Esophagus muscularis mucosa (tissue), 4 donors: ENCODE measurements at regions not wholly inside any gene's neighbourhood (a gene's known extent, or its start where the extent isn't known, plus 50 kb on each side); places are given as distances from the start of the nearest gene placed in this dataset.

Experiments
- DNase-seq: peaks from one replicate; pipeline ENCODE4 v3.0.0-alpha.2; 2017; ENCODE audit errors: extremely low spot score
- H3K27ac ChIP-seq, 4 donors: fragments of 200-600 bp; sonication (generic); replicated peaks in 1 of 4; 1 replicate in 3 of 4; 2 replicates in 1 of 4; pipeline ENCODE4 v1.5.1; 2016 to 2019; ENCODE audit warnings: mild to moderate bottlenecking in 1 of 4
- H3K27me3 ChIP-seq, 4 donors: fragments of 200-600 bp; sonication (generic); one replicate each; pipeline versions ENCODE4 v1.5.1 to v1.6.0; 2016 to 2019
- H3K36me3 ChIP-seq, 4 donors: fragments of 200-600 bp; sonication (generic); one replicate each; pipeline ENCODE4 v1.5.1; 2016 to 2019
- H3K4me1 ChIP-seq, 4 donors: fragments of 200-600 bp; sonication (generic); one replicate each; pipeline ENCODE4 v1.5.1; 2016 to 2019
- H3K4me3 ChIP-seq, 4 donors: fragments of 200-600 bp; sonication (generic); 1 replicate in 2 of 4; 2 replicates in 2 of 4; pipeline ENCODE4 v1.5.1; 2016 to 2019; ENCODE audit warnings: mild to moderate bottlenecking in 4 of 4, moderate library complexity in 1 of 4
- H3K9me3 ChIP-seq, 4 donors: fragments of 200-600 bp; sonication (generic); 1 replicate in 3 of 4; 2 replicates in 1 of 4; pipeline ENCODE4 v1.5.1; 2016 to 2019
- EP300 ChIP-seq: sonication (generic); formaldehyde crosslinking; IDR thresholded peaks from one replicate; pipeline ENCODE4 v1.6.1; 2017; ENCODE audit warnings: antibody characterized with exemption
- POLR2A ChIP-seq: fragments of 450-650 bp; IDR thresholded peaks from one replicate; pipeline ENCODE4 v1.6.1; 2017; ENCODE audit warnings: antibody characterized with exemption, moderate library complexity, mild to moderate bottlenecking, low read depth
- POLR2AphosphoS5 ChIP-seq, 2 donors: sonication (generic); formaldehyde crosslinking; IDR thresholded peaks; one replicate each; pipeline ENCODE4 v1.6.1; 2017; ENCODE audit warnings: antibody characterized with exemption in 2 of 2
- WGBS: methylation state at CpG from one replicate; pipeline ENCODE4 v1.1.5; 2018; 5-methylcytosine and 5-hydroxymethylcytosine counted together
- intact Hi-C: fragments of 100-400 bp; cut with DNase I; formaldehyde crosslinking; loops from one replicate; pipeline ENCODE4 v1.15.1; 2023
- TF ChIP-seq, protein P1 (sequence below), 3 experiments: fragments of 200-600 bp in 2 of 3; fragments of 450-650 bp in 1 of 3; sonication (generic) in 2 of 3; IDR thresholded peaks; one replicate each; pipeline ENCODE4 v1.5.1; 2017 to 2019; ENCODE audit warnings: antibody characterized with exemption in 3 of 3, mild to moderate bottlenecking in 2 of 3, moderate library complexity in 1 of 3

GRCh38 chr13:69585656-69586055 lies 522.0 kb upstream of the ATXN8OS start:
- Histone ChIP-seq H3K9me3 (no peaks in the 10 kb centered on the region), H3K4me1 (no peaks in the 10 kb centered on the region), H3K36me3 (no peaks in the 10 kb centered on the region), H3K27ac (no peak overlapping the region), H3K4me3 (no peak overlapping the region), H3K27me3 (no peaks in the 10 kb centered on the region)
- TF ChIP-seq, protein P1, sequence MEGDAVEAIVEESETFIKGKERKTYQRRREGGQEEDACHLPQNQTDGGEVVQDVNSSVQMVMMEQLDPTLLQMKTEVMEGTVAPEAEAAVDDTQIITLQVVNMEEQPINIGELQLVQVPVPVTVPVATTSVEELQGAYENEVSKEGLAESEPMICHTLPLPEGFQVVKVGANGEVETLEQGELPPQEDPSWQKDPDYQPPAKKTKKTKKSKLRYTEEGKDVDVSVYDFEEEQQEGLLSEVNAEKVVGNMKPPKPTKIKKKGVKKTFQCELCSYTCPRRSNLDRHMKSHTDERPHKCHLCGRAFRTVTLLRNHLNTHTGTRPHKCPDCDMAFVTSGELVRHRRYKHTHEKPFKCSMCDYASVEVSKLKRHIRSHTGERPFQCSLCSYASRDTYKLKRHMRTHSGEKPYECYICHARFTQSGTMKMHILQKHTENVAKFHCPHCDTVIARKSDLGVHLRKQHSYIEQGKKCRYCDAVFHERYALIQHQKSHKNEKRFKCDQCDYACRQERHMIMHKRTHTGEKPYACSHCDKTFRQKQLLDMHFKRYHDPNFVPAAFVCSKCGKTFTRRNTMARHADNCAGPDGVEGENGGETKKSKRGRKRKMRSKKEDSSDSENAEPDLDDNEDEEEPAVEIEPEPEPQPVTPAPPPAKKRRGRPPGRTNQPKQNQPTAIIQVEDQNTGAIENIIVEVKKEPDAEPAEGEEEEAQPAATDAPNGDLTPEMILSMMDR (IDR thresholded peaks at IDR 0.05) = no peak
- no peak for TF ChIP-seq POLR2A
- TF ChIP-seq EP300 = no peak
- no peak for TF ChIP-seq POLR2AphosphoS5 (IDR thresholded peaks at IDR 0.05)
- 100% methylated on average over 1 of the region's 1 CpG for WGBS
- DNase-seq = no peak
- intact Hi-C loops = no loop called here

GRCh38 chr13:69580255-69580654 lies 527.4 kb upstream of the ATXN8OS start:
- H3K36me3 ChIP-seq = no peaks in the 10 kb centered on the region
- H3K4me1 ChIP-seq = no peaks in the 10 kb centered on the region
- TF ChIP-seq, protein P1 (IDR thresholded peaks at IDR 0.05) = no peak
- TF ChIP-seq POLR2AphosphoS5 (IDR thresholded peaks at IDR 0.05) = no peak
- TF ChIP-seq EP300 = no peak
- no peak for TF ChIP-seq POLR2A
- no peak overlapping the region for H3K27ac ChIP-seq
- no peaks in the 10 kb centered on the region for H3K27me3 ChIP-seq
- no peak overlapping the region for H3K4me3 ChIP-seq
- H3K9me3 ChIP-seq = no peaks in the 10 kb centered on the region
- intact Hi-C loops = no loop called here
- DNase-seq = no peak
- WGBS = 87% methylated on average over 3 of the region's 3 CpGs

GRCh38 chr13:69579351-69579750 lies 528.3 kb upstream of the ATXN8OS start:
- no peaks in the 10 kb centered on the region for H3K4me1 ChIP-seq
- no peak overlapping the region for H3K4me3 ChIP-seq
- DNase-seq = no peak
- no peaks in the 10 kb centered on the region for H3K36me3 ChIP-seq
- intact Hi-C loops = no loop called here
- TF ChIP-seq EP300 (no peak), POLR2AphosphoS5 (IDR thresholded peaks at IDR 0.05) (no peak), POLR2A (no peak)
- TF ChIP-seq, protein P1 (IDR thresholded peaks at IDR 0.05) = no peak
- no peaks in the 10 kb centered on the region for H3K9me3 ChIP-seq
- H3K27ac ChIP-seq = no peak overlapping the region
- no peaks in the 10 kb centered on the region for H3K27me3 ChIP-seq

DNA sequence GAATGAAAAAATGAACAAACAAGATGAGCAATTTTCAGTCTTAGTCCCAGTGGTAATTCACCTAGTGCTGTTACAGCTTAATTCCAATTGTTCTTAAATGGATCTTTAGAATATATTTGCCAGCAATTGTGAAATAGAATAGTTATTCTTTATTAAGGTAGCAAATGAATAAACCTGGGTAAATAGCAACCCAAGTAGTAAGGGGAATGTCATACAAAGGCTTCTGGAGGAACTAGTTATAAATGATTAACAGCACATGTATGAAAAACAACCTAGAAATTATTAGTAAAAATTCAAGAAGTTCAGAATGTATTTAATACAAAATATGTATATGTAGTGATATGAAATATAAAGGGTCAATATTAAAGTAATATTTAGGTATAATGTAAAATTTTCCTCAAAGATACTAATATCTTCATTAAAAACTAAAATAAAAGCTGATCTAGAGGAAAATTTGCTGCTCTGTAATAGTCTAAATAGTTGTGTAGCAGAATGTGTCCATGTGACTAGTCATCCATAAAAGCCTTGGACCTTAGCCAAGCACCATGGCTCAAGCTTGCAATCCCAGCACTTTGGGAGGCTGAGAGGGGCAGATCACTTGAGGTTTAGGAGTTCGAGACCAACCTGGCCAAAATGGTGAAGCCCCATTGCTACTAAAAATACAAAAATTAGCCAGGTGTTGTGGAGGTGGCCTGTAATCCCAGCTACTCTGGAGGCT lies 535.9 kb upstream of the ATXN8OS start:
- 100% methylated on average over 1 of the region's 1 CpG for WGBS
- no peak overlapping the region for H3K4me3 ChIP-seq
- DNase-seq = no peak
- no peaks in the 10 kb centered on the region for H3K9me3 ChIP-seq
- H3K4me1 ChIP-seq = no peaks in the 10 kb centered on the region
- no peaks in the 10 kb centered on the region for H3K27me3 ChIP-seq
- intact Hi-C loops = no loop called here
- H3K27ac ChIP-seq = no peak overlapping the region
- TF ChIP-seq POLR2AphosphoS5 (IDR thresholded peaks at IDR 0.05) (no peak), EP300 (no peak), POLR2A (no peak)
- TF ChIP-seq, protein P1 (IDR thresholded peaks at IDR 0.05) = no peak
- H3K36me3 ChIP-seq = no peaks in the 10 kb centered on the region

DNA sequence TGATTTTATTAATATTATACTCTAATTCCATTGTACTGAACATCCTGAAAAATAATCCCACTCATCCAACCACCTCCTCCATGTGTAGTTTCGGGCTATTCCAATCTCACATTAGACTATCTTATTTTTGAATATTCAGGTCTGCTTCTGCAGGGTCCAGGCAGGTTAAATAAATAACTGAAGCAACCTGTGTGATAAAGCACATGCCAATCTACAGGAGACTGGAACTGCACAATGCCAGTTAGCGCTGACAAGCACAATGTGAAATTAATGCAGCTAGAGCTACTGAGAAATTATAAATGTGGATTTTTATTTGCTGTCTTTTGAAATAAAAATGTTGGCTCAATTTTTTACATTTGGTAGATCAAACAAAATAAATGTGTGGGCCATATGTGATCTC lies 540.1 kb upstream of the ATXN8OS start:
- no peak for TF ChIP-seq EP300
- TF ChIP-seq POLR2AphosphoS5 (IDR thresholded peaks at IDR 0.05) = no peak
- TF ChIP-seq POLR2A = no peak
- TF ChIP-seq, protein P1 (IDR thresholded peaks at IDR 0.05) = no peak
- no peak for DNase-seq
- no peaks in the 10 kb centered on the region for H3K4me1 ChIP-seq
- no peak overlapping the region for H3K4me3 ChIP-seq
- H3K27me3 ChIP-seq = no peaks in the 10 kb centered on the region
- 96% methylated on average over 2 of the region's 2 CpGs for WGBS
- no peaks in the 10 kb centered on the region for H3K36me3 ChIP-seq
- H3K9me3 ChIP-seq = no peaks in the 10 kb centered on the region
- no peak overlapping the region for H3K27ac ChIP-seq
- intact Hi-C loops = no loop called here
